Stimulated activated memory B cell treated with anti-CD40 and anti-IgM and Interleukin-4, amounts not matched to agents 10 μg/mL and 1 μg/mL and 100 μg/mL, for 72 hours (primary cell): ENCODE measurements at regions not wholly inside any gene's neighbourhood (a gene's known extent, or its start where the extent isn't known, plus 50 kb on each side); places are given as distances from the start of the nearest gene placed in this dataset.
"Not testable (repeated sequence)": the region's sequence is repeated elsewhere in the genome, so short reads cannot be mapped to it uniquely, and the experiment has no call there.

Source experiments
- ATAC-seq: fragments of 150-1000 bp; cut with Tn5 transposase; 2 replicates; pipeline ENCODE4 v1.10.0; 2021
- H3K27ac Mint-ChIP-seq: one replicate; pipeline ENCODE4 v1.8.0; 2022; ENCODE audit warnings: mild to moderate bottlenecking, mixed read lengths
- H3K27me3 Mint-ChIP-seq: one replicate; pipeline ENCODE4 v1.8.0; 2022; ENCODE audit warnings: mixed read lengths
- H3K36me3 Mint-ChIP-seq: one replicate; pipeline ENCODE4 v1.8.0; 2022; ENCODE audit warnings: mixed read lengths
- H3K4me1 Mint-ChIP-seq: one replicate; pipeline ENCODE4 v1.8.0; 2022; ENCODE audit warnings: mixed read lengths
- H3K4me3 Mint-ChIP-seq: one replicate; pipeline ENCODE4 v1.8.0; 2022; ENCODE audit warnings: mild to moderate bottlenecking, moderate library complexity, mixed read lengths
- H3K9me3 Mint-ChIP-seq: one replicate; pipeline ENCODE4 v1.8.0; 2022; ENCODE audit warnings: mixed read lengths

GRCh38 chr17:30706461-30707335 lies 117.8 kb downstream of the CRLF3 start:
- not testable (repeated sequence) for H3K4me3 Mint-ChIP-seq, H3K27ac Mint-ChIP-seq, H3K9me3 Mint-ChIP-seq, ATAC-seq, H3K36me3 Mint-ChIP-seq
- Mint-ChIP-seq H3K27me3 (peaks cover 78% of the 10 kb centered on the region), H3K4me1 (peaks cover 44% of the 10 kb centered on the region)

GRCh38 chr17:30706004-30706403 lies 118.5 kb downstream of the CRLF3 start:
- not testable (repeated sequence) for H3K9me3 Mint-ChIP-seq, H3K4me3 Mint-ChIP-seq, ATAC-seq, H3K27ac Mint-ChIP-seq, H3K36me3 Mint-ChIP-seq
- H3K4me1 Mint-ChIP-seq, result peaks cover 38% of the 10 kb centered on the region
- peaks cover 78% of the 10 kb centered on the region for H3K27me3 Mint-ChIP-seq

GRCh38 chr17:30701498-30701989 lies 122.9 kb downstream of the CRLF3 start:
- Mint-ChIP-seq H3K4me1 (peaks cover 24% of the 10 kb centered on the region), H3K4me3 (no peak overlapping the region), H3K27ac (no peak overlapping the region), H3K9me3 (no peaks in the 10 kb centered on the region), H3K36me3 (no peaks in the 10 kb centered on the region), H3K27me3 (peaks cover 63% of the 10 kb centered on the region)
- no peak for ATAC-seq

GRCh38 chr17:30700833-30701232 lies 123.7 kb downstream of the CRLF3 start:
- Mint-ChIP-seq H3K27me3 (peaks cover 57% of the 10 kb centered on the region), H3K4me1 (peaks cover 18% of the 10 kb centered on the region)
- H3K36me3 Mint-ChIP-seq, H3K4me3 Mint-ChIP-seq, ATAC-seq, H3K9me3 Mint-ChIP-seq, H3K27ac Mint-ChIP-seq: not testable (repeated sequence)

GRCh38 chr17:30697619-30698460 lies 126.7 kb downstream of the CRLF3 start:
- Mint-ChIP-seq H3K4me1 (peaks cover 21% of the 10 kb centered on the region), H3K27ac (peak overlapping the region; percentile 20), H3K27me3 (peaks cover 42% of the 10 kb centered on the region), H3K4me3 (peak overlapping the region; percentile 27)
- not testable (repeated sequence) for H3K36me3 Mint-ChIP-seq, H3K9me3 Mint-ChIP-seq
- ATAC-seq, result peak; percentile 76

GRCh38 chr17:30696234-30696633 lies 128.3 kb downstream of the CRLF3 start:
- H3K27me3 Mint-ChIP-seq, result peaks cover 36% of the 10 kb centered on the region
- no peak for ATAC-seq

GRCh38 chr17:30695265-30695811 lies 129.2 kb downstream of the CRLF3 start:
- Mint-ChIP-seq H3K27me3 (peaks cover 30% of the 10 kb centered on the region), H3K4me1 (peaks cover 21% of the 10 kb centered on the region)
- ATAC-seq, H3K27ac Mint-ChIP-seq, H3K36me3 Mint-ChIP-seq, H3K9me3 Mint-ChIP-seq, H3K4me3 Mint-ChIP-seq: not testable (repeated sequence)

More at GRCh38 chr17:30696234-30696633, 128.3 kb downstream of the CRLF3 start:
- Mint-ChIP-seq H3K4me3 (no peak overlapping the region), H3K4me1 (peaks cover 21% of the 10 kb centered on the region), H3K27ac (no peak overlapping the region), H3K9me3 (peaks cover 2% of the 10 kb centered on the region), H3K36me3 (no peaks in the 10 kb centered on the region)

GRCh38 chr17:30693772-30694171 lies 130.7 kb downstream of the CRLF3 start:
- peak overlapping the region; percentile 14 for H3K27ac Mint-ChIP-seq

GRCh38 chr17:30689266-30690000 lies 135.1 kb downstream of the CRLF3 start:
- peaks cover 15% of the 10 kb centered on the region for H3K4me1 Mint-ChIP-seq
- peaks cover 48% of the 10 kb centered on the region for H3K27me3 Mint-ChIP-seq
- H3K36me3 Mint-ChIP-seq, H3K27ac Mint-ChIP-seq, ATAC-seq, H3K4me3 Mint-ChIP-seq, H3K9me3 Mint-ChIP-seq: not testable (repeated sequence)

More at GRCh38 chr17:30693772-30694171, 130.7 kb downstream of the CRLF3 start:
- peaks cover 32% of the 10 kb centered on the region for H3K27me3 Mint-ChIP-seq
- H3K9me3 Mint-ChIP-seq, H3K36me3 Mint-ChIP-seq: not testable (repeated sequence)
- H3K4me1 Mint-ChIP-seq, result peaks cover 21% of the 10 kb centered on the region
- H3K4me3 Mint-ChIP-seq, result peak overlapping the region; percentile 67
- peak; percentile 80 for ATAC-seq

GRCh38 chr17:30686538-30687479 lies 137.7 kb downstream of the CRLF3 start:
- H3K4me1 Mint-ChIP-seq, H3K9me3 Mint-ChIP-seq, H3K27ac Mint-ChIP-seq, H3K36me3 Mint-ChIP-seq, ATAC-seq, H3K4me3 Mint-ChIP-seq: not testable (repeated sequence)
- peaks cover 52% of the 10 kb centered on the region for H3K27me3 Mint-ChIP-seq

- H3K4me1 Mint-ChIP-seq, H3K4me3 Mint-ChIP-seq, ATAC-seq, H3K9me3 Mint-ChIP-seq, H3K27ac Mint-ChIP-seq, H3K36me3 Mint-ChIP-seq: not testable (repeated sequence)
- peaks cover 45% of the 10 kb centered on the region for H3K27me3 Mint-ChIP-seq
These were observed 142.2 kb downstream of the CRLF3 start for GRCh38 chr17:30682280-30682679.

GRCh38 chr17:30680681-30681080 lies 143.8 kb downstream of the CRLF3 start:
- not testable (repeated sequence) for H3K4me1 Mint-ChIP-seq, ATAC-seq, H3K4me3 Mint-ChIP-seq, H3K9me3 Mint-ChIP-seq, H3K36me3 Mint-ChIP-seq, H3K27ac Mint-ChIP-seq
- H3K27me3 Mint-ChIP-seq, result peaks cover 31% of the 10 kb centered on the region

- Mint-ChIP-seq H3K4me3 (no peak overlapping the region), H3K36me3 (peaks cover 5% of the 10 kb centered on the region), H3K9me3 (peaks cover 7% of the 10 kb centered on the region), H3K27me3 (peaks cover 19% of the 10 kb centered on the region), H3K27ac (no peak overlapping the region), H3K4me1 (no peaks in the 10 kb centered on the region)
- no peak for ATAC-seq
These were observed 146.8 kb downstream of the CRLF3 start for GRCh38 chr17:30677550-30678249.
